ENCODE measurements at regions not wholly inside any gene's neighbourhood (a gene's known extent, or its start where the extent isn't known, plus 50 kb on each side); places are given as distances from the start of the nearest gene placed in this dataset.
"Not testable (repeated sequence)": the region's sequence is repeated elsewhere in the genome, so short reads cannot be mapped to it uniquely, and the experiment has no call there.

GRCh38 chr22:22773979-22774604, 113.5 kb upstream of the IGLL5 start:
- Mint-ChIP-seq H3K36me3 (ENCODE audit: insufficient read depth in 1 of 3, low read depth in 3 of 3) (no peaks in the 10 kb centered on the region), H3K27me3 (ENCODE audit: low read depth) (peaks cover 98% of the 10 kb centered on the region), H3K9me3 (no peaks in the 10 kb centered on the region), H3K4me3 (no peak overlapping the region), H3K27ac (no peak overlapping the region), H3K4me1 (no peaks in the 10 kb centered on the region)
- H2BK15ac ChIP-seq (ENCODE audit: low read depth, low read length) = no peak overlapping the region
- no peak overlapping the region for H4K91ac ChIP-seq (ENCODE audit: insufficient read length, low read depth, low read length)
- no peak overlapping the region for H3K27ac ChIP-seq (ENCODE audit: insufficient read length, low read depth, low read length)
- H3K4me2 ChIP-seq (ENCODE audit: insufficient read depth, insufficient read length, low read length) = no peak overlapping the region
- no peak overlapping the region for H3K23ac ChIP-seq (ENCODE audit: insufficient read length, low read depth, low read length)
- TF ChIP-seq CTCF (conservative IDR thresholded peaks at IDR 0.05) = no peak
- H2BK120ac ChIP-seq (ENCODE audit: low read depth, low read length, poor library complexity, severe bottlenecking) = no peak overlapping the region
- no peak overlapping the region for H2BK12ac ChIP-seq (ENCODE audit: insufficient read length, low read depth, low read length)
- H3K79me2 ChIP-seq (ENCODE audit: insufficient read depth, low read length) = no peaks in the 10 kb centered on the region
- peaks cover 3% of the 10 kb centered on the region; the same call in 1 of the 2 replicates for H3K27me3 ChIP-seq (ENCODE audit: insufficient read depth, low read length)
- H4K20me1 ChIP-seq (ENCODE audit: control insufficient read depth, insufficient read depth, insufficient read length) = no peaks in the 10 kb centered on the region
- no peaks in the 10 kb centered on the region for H3K23me2 ChIP-seq (ENCODE audit: insufficient read length, low read depth, low read length, poor library complexity, severe bottlenecking)
- H4K8ac ChIP-seq (replicated peaks; ENCODE audit: insufficient read length, low read depth, low read length) = no peak overlapping the region
- no peak overlapping the region for H3K18ac ChIP-seq (ENCODE audit: insufficient read length, low read depth, low read length)
- no peak overlapping the region for H2AK5ac ChIP-seq (ENCODE audit: insufficient read length, low read length)
- no CpG with 5 or more reads among the region's 7 CpGs for WGBS (ENCODE audit: extremely low coverage, insufficient read length, low lambda C conversion rate)
- no peak overlapping the region for H3K14ac ChIP-seq (ENCODE audit: insufficient read depth, low read length)
- H3K4me1 ChIP-seq (ENCODE audit: insufficient read depth, low read length) = no peaks in the 10 kb centered on the region
- no peak overlapping the region for H3K9ac ChIP-seq (ENCODE audit: extremely low read depth, insufficient read length, low read length)
- no peak overlapping the region for H3K4ac ChIP-seq (ENCODE audit: low read depth, low read length)
- H3T11ph ChIP-seq (ENCODE audit: low read length) = no peak overlapping the region
- no peak overlapping the region for H3K56ac ChIP-seq (ENCODE audit: insufficient read length, low read depth, low read length)
- H2AFZ ChIP-seq (ENCODE audit: low read length) = no peak overlapping the region
- DNase-seq = no peak
- H2BK5ac ChIP-seq (ENCODE audit: insufficient read length, low read length) = no peak overlapping the region
- H3K79me1 ChIP-seq (ENCODE audit: insufficient read depth, low read depth, low read length, poor library complexity, severe bottlenecking) = no peaks in the 10 kb centered on the region
- H3K9me3 ChIP-seq (ENCODE audit: control insufficient read depth, low read depth, low read length) = no peaks in the 10 kb centered on the region
- H2BK20ac ChIP-seq (ENCODE audit: low read depth, low read length, poor library complexity, severe bottlenecking) = no peak overlapping the region
- no peak overlapping the region for H4K5ac ChIP-seq (ENCODE audit: insufficient read length, low read depth, low read length)

- H2AK5ac ChIP-seq (ENCODE audit: insufficient read length, low read length); H3T11ph ChIP-seq (ENCODE audit: low read length); H3K79me1 ChIP-seq (ENCODE audit: insufficient read depth, low read depth, low read length, poor library complexity, severe bottlenecking); H4K91ac ChIP-seq (ENCODE audit: insufficient read length, low read depth, low read length); H3K9me3 Mint-ChIP-seq; H3K4me1 ChIP-seq (ENCODE audit: insufficient read depth, low read length); H3K14ac ChIP-seq (ENCODE audit: insufficient read depth, low read length); H3K36me3 Mint-ChIP-seq (ENCODE audit: insufficient read depth in 1 of 3, low read depth in 3 of 3); H2AFZ ChIP-seq (ENCODE audit: low read length); H3K9me3 ChIP-seq (ENCODE audit: control insufficient read depth, low read depth, low read length); H2BK15ac ChIP-seq (ENCODE audit: low read depth, low read length); H2BK12ac ChIP-seq (ENCODE audit: insufficient read length, low read depth, low read length); H3K4me2 ChIP-seq (ENCODE audit: insufficient read depth, insufficient read length, low read length); H2BK120ac ChIP-seq (ENCODE audit: low read depth, low read length, poor library complexity, severe bottlenecking); H4K8ac ChIP-seq (replicated peaks; ENCODE audit: insufficient read length, low read depth, low read length); H3K79me2 ChIP-seq (ENCODE audit: insufficient read depth, low read length); H4K20me1 ChIP-seq (ENCODE audit: control insufficient read depth, insufficient read depth, insufficient read length); H3K27ac Mint-ChIP-seq; H2BK5ac ChIP-seq (ENCODE audit: insufficient read length, low read length); H3K18ac ChIP-seq (ENCODE audit: insufficient read length, low read depth, low read length); H3K23me2 ChIP-seq (ENCODE audit: insufficient read length, low read depth, low read length, poor library complexity, severe bottlenecking); H3K27ac ChIP-seq (ENCODE audit: insufficient read length, low read depth, low read length); H4K5ac ChIP-seq (ENCODE audit: insufficient read length, low read depth, low read length); H3K27me3 ChIP-seq (ENCODE audit: insufficient read depth, low read length); H3K9ac ChIP-seq (ENCODE audit: extremely low read depth, insufficient read length, low read length); H3K4ac ChIP-seq (ENCODE audit: low read depth, low read length); H3K56ac ChIP-seq (ENCODE audit: insufficient read length, low read depth, low read length); H3K23ac ChIP-seq (ENCODE audit: insufficient read length, low read depth, low read length); H3K4me3 Mint-ChIP-seq; DNase-seq; H2BK20ac ChIP-seq (ENCODE audit: low read depth, low read length, poor library complexity, severe bottlenecking); H3K4me1 Mint-ChIP-seq: not testable (repeated sequence)
- no CpG with 5 or more reads among the region's 3 CpGs for WGBS (ENCODE audit: extremely low coverage, insufficient read length, low lambda C conversion rate)
- H3K27me3 Mint-ChIP-seq (ENCODE audit: low read depth) = peaks cover 98% of the 10 kb centered on the region
Measured at GRCh38 chr22:22774762-22775161, 112.9 kb upstream of the IGLL5 start.
